ENCODE measurements at regions not wholly inside any gene's neighbourhood (a gene's known extent, or its start where the extent isn't known, plus 50 kb on each side); places are given as distances from the start of the nearest gene placed in this dataset.

- TF ChIP-seq CTCF (IDR thresholded peaks at IDR 0.05) (no peak), POLR2A (IDR thresholded peaks at IDR 0.05) (no peak)
Observed at GRCh38 chr14:85366226-85366625, 163.7 kb upstream of the FLRT2 start.
